Peyer's patch (tissue), 4 donors: ENCODE measurements at regions not wholly inside any gene's neighbourhood (a gene's known extent, or its start where the extent isn't known, plus 50 kb on each side); places are given as distances from the start of the nearest gene placed in this dataset.

Experiments used
- POLR2A ChIP-seq, 2 donors: fragments of 450-650 bp; IDR thresholded peaks; one replicate each; pipeline ENCODE4 v1.5.1; 2017; ENCODE audit warnings: antibody characterized with exemption in 2 of 2, mild to moderate bottlenecking in 2 of 2, moderate library complexity in 2 of 2
- TF ChIP-seq, protein P1 (sequence below), 6 experiments: fragments of 450-650 bp in 4 of 6; fragments of 200-600 bp in 2 of 6; sonication (generic) in 1 of 6; IDR thresholded peaks; one replicate each; pipeline ENCODE4 v1.5.1; 2017 to 2019; ENCODE audit warnings: antibody characterized with exemption in 6 of 6, mild to moderate bottlenecking in 3 of 6, moderate library complexity in 1 of 6

DNA sequence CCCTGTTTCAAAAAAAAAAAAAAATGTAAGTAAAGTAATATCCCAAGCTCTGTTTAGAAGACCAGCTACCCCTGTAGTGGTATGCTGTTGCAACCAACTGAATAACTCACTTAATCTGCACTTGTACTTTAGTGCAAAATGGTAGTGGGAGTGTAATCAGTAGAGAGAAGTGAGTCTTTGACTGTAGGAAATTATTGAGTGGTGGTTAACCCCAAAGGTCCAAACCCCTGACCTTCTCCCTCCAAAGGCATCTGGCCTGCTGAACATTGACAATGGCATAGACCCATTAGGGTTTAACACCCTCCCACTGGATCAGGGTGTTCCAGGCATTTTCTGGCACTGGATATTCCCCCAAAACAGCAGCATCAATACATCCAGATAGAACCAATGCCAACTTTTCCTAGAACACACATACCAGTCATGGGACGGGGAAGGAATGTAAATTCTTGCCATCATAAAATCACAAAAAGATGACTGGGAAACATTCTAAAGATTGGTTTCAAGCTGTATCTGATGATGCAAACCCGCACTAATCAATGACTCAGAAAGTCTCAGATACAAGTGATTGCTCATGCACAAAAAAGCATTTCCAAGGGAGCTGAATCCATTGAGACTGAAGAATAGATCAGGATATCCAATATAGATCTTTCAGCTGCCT is 110.3 kb downstream of the MRPL39 start:
- TF ChIP-seq, protein P1, sequence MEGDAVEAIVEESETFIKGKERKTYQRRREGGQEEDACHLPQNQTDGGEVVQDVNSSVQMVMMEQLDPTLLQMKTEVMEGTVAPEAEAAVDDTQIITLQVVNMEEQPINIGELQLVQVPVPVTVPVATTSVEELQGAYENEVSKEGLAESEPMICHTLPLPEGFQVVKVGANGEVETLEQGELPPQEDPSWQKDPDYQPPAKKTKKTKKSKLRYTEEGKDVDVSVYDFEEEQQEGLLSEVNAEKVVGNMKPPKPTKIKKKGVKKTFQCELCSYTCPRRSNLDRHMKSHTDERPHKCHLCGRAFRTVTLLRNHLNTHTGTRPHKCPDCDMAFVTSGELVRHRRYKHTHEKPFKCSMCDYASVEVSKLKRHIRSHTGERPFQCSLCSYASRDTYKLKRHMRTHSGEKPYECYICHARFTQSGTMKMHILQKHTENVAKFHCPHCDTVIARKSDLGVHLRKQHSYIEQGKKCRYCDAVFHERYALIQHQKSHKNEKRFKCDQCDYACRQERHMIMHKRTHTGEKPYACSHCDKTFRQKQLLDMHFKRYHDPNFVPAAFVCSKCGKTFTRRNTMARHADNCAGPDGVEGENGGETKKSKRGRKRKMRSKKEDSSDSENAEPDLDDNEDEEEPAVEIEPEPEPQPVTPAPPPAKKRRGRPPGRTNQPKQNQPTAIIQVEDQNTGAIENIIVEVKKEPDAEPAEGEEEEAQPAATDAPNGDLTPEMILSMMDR (IDR thresholded peaks at IDR 0.05), result no peak
- TF ChIP-seq POLR2A (IDR thresholded peaks at IDR 0.05), result no peak
